ENCODE measurements at regions not wholly inside any gene's neighbourhood (a gene's known extent, or its start where the extent isn't known, plus 50 kb on each side); places are given as distances from the start of the nearest gene placed in this dataset.
"Not testable (repeated sequence)": the region's sequence is repeated elsewhere in the genome, so short reads cannot be mapped to it uniquely, and the experiment has no call there.

DNA sequence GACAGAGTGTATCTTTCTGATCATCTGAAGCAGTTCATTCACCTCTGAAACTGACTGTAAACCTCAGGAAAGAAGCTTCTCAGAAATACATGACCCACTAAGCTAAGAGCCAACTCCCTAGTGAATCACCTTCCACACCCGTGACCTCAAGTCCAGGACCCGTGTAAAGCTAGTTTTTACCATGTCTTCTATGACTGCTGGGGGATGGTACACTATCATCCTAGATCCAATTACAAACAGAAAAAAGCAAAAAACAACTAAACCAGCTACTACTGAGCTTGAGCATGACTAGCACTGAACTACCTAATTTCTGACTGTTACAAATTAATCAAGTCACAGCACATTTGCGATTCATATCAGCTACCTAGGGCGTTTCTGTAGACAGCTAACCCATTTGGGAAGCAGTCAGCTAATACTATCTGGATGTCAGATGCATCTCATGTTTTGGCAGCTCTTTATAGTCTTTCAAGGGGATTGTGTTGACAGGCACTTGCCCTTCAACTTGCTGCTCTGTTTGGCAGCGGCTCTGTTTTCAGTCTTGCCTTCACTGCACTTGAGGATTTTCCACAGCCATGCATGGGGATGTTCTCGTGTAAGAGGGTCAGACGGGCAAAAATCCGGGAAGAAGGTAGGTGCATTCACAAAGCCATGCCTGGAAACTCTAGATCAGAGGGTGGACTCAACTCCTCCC is 350.3 kb downstream of the ANAPC1 start:
- not testable (repeated sequence) for H3K9me3 ChIP-seq; H3K4me1 ChIP-seq (ENCODE audit: control insufficient read depth in 1 of 2, insufficient read depth in 1 of 2, low read depth in 1 of 2, low read length in 1 of 2); H3K4me3 ChIP-seq (ENCODE audit: low read depth in 1 of 2, low read length in 1 of 2); H3K36me3 ChIP-seq; H3K27me3 ChIP-seq; H3K27ac ChIP-seq

DNA sequence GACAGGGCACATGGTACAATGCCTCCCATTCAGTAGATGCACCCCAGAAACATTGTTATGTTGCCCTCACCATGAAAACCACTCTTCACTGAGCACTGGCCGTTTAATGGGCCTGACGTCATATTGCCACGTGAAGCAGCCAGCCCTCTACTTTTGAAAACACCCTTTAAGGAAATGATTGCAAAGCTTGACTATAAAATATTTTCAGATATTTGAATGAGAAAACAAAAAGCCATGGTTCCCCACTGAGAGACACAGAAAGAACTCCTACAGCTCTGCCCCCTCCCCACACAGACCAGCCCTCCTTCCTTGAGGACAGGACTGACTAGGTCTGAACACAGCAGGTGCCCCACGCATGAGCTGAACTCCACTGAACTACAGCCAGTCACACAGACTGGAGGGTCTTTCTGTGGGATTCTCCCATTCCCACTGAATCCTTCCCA is 349.1 kb downstream of the ANAPC1 start:
- Histone ChIP-seq H3K27ac (no peak overlapping the region), H3K27me3 (no peaks in the 10 kb centered on the region), H3K36me3 (no peaks in the 10 kb centered on the region), H3K4me3 (ENCODE audit: low read depth in 1 of 2, low read length in 1 of 2) (no peak overlapping the region), H3K4me1 (ENCODE audit: control insufficient read depth in 1 of 2, insufficient read depth in 1 of 2, low read depth in 1 of 2, low read length in 1 of 2) (no peaks in the 10 kb centered on the region), H3K9me3 (no peaks in the 10 kb centered on the region)
- TF ChIP-seq, protein P1, sequence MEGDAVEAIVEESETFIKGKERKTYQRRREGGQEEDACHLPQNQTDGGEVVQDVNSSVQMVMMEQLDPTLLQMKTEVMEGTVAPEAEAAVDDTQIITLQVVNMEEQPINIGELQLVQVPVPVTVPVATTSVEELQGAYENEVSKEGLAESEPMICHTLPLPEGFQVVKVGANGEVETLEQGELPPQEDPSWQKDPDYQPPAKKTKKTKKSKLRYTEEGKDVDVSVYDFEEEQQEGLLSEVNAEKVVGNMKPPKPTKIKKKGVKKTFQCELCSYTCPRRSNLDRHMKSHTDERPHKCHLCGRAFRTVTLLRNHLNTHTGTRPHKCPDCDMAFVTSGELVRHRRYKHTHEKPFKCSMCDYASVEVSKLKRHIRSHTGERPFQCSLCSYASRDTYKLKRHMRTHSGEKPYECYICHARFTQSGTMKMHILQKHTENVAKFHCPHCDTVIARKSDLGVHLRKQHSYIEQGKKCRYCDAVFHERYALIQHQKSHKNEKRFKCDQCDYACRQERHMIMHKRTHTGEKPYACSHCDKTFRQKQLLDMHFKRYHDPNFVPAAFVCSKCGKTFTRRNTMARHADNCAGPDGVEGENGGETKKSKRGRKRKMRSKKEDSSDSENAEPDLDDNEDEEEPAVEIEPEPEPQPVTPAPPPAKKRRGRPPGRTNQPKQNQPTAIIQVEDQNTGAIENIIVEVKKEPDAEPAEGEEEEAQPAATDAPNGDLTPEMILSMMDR (IDR thresholded peaks at IDR 0.05): no peak

DNA sequence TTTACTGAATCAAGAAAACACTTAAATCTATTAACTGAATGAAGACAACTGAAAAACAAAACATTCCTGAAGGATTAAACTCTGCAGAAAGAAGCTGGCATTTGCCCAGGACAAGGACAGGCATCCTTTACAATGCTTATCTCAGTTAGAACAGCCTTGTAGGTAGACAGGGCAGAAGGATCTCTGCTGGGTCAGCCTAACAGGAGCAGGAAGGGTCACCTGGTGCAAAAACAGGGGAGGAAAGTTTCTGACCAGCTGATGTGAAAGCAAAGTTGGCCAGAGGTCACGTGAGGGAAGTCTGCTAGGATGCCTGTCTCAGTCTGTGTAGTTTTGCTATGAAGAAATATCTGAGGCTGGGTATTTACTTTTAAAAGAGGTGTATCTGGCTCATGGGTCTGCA is 348.6 kb downstream of the ANAPC1 start:
- no peak overlapping the region for H3K27ac ChIP-seq

DNA sequence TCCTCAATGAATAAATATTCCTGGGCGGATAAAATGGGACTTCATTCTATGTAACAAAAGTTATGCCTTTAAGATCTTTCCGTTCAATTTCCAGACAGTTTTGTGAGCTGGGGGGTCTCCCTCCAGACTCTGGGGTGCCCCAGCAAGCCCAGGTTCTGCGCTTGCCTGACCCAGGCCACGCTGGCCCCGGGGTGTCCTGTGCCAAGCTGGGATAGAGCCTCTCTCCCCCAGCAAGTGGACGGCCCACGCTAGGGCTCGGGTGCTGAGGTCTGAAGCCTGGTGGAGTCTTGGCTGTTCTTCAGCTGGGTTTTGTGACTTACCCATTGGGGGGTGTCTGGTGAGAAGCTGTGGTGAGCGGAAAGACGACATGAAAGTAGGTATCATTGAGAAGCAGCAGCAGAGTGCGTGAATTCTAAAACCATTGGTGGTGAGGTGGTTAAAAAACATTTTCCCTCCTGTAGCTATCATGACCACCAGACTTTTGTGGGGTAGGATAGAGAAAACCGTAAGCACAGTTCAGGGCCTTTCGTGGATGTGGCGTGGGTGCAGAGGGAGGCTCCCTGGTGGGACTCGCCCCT is 346.8 kb downstream of the ANAPC1 start:
- Histone ChIP-seq H3K27me3 (no peaks in the 10 kb centered on the region), H3K9me3 (no peaks in the 10 kb centered on the region), H3K36me3 (no peaks in the 10 kb centered on the region), H3K4me1 (ENCODE audit: control insufficient read depth in 1 of 2, insufficient read depth in 1 of 2, low read depth in 1 of 2, low read length in 1 of 2) (no peaks in the 10 kb centered on the region), H3K4me3 (ENCODE audit: low read depth in 1 of 2, low read length in 1 of 2) (no peak overlapping the region), H3K27ac (no peak overlapping the region)
- TF ChIP-seq, protein P1 (IDR thresholded peaks at IDR 0.05): no peak

More for the DNA sequence above, 348.6 kb downstream of the ANAPC1 start:
- Histone ChIP-seq H3K4me1 (ENCODE audit: control insufficient read depth in 1 of 2, insufficient read depth in 1 of 2, low read depth in 1 of 2, low read length in 1 of 2) (no peaks in the 10 kb centered on the region), H3K9me3 (no peaks in the 10 kb centered on the region), H3K27me3 (no peaks in the 10 kb centered on the region), H3K36me3 (no peaks in the 10 kb centered on the region), H3K4me3 (ENCODE audit: low read depth in 1 of 2, low read length in 1 of 2) (no peak overlapping the region)
- TF ChIP-seq, protein P1 (IDR thresholded peaks at IDR 0.05): no peak

DNA sequence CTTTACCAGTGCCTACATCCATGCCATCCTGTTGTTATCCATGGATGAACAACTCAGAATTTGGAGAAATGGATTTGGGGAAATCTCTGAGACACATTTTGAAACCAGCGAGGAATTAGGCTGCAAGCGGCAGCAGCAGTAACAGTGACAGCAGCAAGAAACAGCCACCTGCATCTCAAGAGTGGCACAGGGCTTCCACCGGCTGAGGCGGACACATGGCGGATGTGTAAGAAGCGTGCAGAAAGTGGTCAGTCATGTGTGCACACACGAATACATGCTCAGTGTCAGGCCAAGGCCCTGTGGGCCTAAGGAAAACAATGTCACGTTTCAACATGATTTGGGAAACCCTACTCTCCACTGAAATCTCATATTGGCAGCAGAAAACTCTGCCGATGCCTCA is 344.0 kb downstream of the ANAPC1 start:
- not testable (repeated sequence) for H3K4me3 ChIP-seq (ENCODE audit: low read depth in 1 of 2, low read length in 1 of 2); H3K9me3 ChIP-seq; H3K36me3 ChIP-seq; H3K27ac ChIP-seq; H3K27me3 ChIP-seq; H3K4me1 ChIP-seq (ENCODE audit: control insufficient read depth in 1 of 2, insufficient read depth in 1 of 2, low read depth in 1 of 2, low read length in 1 of 2)

DNA sequence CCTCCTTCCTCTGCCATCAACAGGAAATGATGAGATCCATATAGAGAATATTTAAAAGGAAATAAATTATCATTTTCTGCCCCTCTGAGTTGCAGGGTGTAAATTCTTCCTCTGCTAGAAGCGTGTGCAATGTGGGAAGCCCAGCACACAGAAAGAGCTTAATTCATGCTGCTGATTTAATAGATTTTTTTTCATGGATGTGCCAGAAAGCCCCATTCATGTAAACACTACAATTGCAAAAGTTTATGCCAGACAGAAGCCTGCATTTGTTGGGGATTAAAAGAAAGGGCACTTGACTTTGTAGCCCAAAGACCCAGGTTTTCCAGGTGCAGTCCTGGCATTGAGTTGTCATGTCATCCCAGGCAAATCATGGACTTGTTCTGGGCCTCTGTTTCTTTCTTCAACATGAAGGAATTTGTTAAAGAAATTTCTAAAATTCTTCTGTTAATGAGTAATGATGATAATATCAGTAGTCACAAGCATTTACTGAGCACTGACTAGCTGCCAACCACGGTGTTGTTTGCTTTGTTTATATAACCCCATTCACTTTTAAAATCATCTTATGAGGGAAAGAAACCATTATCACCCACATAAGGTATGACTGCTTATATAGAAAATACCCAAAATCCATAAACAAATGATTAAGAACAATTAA is 341.7 kb downstream of the ANAPC1 start:
- not testable (repeated sequence) for H3K27ac ChIP-seq; H3K4me3 ChIP-seq (ENCODE audit: low read depth in 1 of 2, low read length in 1 of 2); H3K9me3 ChIP-seq; H3K36me3 ChIP-seq; H3K4me1 ChIP-seq (ENCODE audit: control insufficient read depth in 1 of 2, insufficient read depth in 1 of 2, low read depth in 1 of 2, low read length in 1 of 2); H3K27me3 ChIP-seq

DNA sequence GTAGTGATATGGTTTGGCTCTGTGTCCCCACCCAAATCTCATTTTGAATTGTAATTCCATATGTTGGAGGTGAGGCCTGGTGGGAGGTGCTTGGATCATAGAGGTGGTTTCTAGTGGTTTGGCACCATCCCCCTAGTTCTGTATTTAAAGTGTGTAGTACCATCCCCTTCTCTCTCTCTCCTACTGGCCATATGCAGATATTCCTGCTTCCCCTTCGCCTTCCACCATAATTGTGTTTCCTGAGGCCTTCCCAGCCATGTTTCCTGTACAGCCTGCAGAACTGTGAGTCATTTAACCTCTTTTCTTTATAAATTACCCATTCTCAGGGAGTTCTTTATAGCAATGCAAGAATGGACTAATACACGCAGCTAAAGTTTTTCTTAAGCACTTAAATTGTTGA is 340.0 kb downstream of the ANAPC1 start:
- H3K4me1 ChIP-seq (ENCODE audit: control insufficient read depth in 1 of 2, insufficient read depth in 1 of 2, low read depth in 1 of 2, low read length in 1 of 2); H3K36me3 ChIP-seq; H3K9me3 ChIP-seq; H3K27me3 ChIP-seq; H3K4me3 ChIP-seq (ENCODE audit: low read depth in 1 of 2, low read length in 1 of 2); H3K27ac ChIP-seq: not testable (repeated sequence)

DNA sequence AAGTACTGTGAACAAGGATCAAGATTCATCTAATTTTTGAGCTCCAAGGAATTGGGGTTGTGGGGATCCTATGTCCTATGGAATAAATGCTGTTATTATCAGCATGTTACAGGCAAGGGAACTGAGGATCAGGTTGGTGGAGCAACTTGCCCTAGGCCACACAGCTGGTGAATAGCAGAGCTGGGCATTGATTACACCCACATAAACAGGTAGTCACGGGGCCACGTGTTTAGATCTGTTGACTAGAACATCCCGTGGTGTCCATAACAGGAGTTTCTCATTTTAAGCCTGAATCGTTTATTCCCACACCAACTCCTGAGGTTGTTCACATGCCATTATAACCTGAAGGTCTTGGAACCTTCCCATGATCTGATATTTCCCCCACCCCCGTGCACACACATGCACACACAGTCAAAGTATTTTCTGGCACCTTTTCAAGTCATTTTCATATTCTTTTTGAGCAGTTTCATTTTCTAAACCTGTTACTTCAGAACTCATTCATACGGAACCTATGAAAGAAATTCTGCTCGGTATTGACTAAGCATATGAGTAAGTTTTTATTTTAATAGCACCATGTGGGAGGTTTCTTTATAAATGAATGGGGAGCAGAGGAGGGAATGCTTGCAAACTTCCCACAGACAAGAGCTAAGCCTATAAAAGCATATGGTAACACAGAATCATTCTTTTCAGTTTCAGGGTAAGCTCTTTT is 338.1 kb downstream of the ANAPC1 start:
- H3K27ac ChIP-seq; H3K9me3 ChIP-seq; H3K4me1 ChIP-seq (ENCODE audit: control insufficient read depth in 1 of 2, insufficient read depth in 1 of 2, low read depth in 1 of 2, low read length in 1 of 2); H3K27me3 ChIP-seq; H3K4me3 ChIP-seq (ENCODE audit: low read depth in 1 of 2, low read length in 1 of 2); H3K36me3 ChIP-seq: not testable (repeated sequence)

DNA sequence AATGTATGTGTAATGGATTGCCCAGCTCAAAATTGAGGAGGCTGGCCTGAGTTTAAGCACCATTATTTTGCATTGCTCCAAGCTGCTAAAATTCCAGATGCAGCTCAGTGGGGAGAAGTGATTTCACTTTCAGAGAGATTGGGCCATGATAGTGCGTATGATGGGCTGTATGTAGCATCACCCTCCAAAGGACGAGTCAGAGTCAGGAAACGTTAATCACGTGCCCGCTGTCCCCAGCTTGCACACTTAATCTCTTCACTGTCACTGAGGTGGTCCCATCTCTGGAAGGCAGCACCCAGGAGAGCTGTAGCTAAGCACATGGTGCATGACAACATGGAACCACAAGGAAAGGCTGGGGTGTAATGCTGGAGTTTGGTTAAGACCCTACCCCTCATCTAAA is 337.4 kb downstream of the ANAPC1 start:
- H3K27me3 ChIP-seq; H3K4me1 ChIP-seq (ENCODE audit: control insufficient read depth in 1 of 2, insufficient read depth in 1 of 2, low read depth in 1 of 2, low read length in 1 of 2); H3K4me3 ChIP-seq (ENCODE audit: low read depth in 1 of 2, low read length in 1 of 2); H3K36me3 ChIP-seq; H3K9me3 ChIP-seq; H3K27ac ChIP-seq: not testable (repeated sequence)

DNA sequence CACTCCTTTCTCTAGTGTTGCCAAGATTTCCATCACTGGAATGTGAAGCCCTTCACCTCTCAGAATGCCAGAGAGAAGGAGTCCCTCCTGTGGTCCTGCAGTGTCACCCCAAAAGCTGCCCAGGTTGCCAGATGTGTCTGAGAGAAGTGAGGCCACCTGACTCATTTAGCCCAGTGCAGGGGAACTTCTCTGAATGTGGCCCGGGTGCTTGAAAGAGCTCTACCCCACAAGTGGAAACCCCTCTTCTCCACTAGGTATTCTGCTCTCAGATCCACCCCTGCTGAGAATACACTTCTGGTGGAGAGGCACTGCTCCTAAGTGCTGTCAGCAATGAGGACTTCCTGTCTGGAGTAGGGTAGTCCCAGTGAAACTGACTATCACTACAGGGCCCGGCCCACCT is 334.8 kb downstream of the ANAPC1 start:
- not testable (repeated sequence) for H3K27me3 ChIP-seq; H3K9me3 ChIP-seq; H3K4me1 ChIP-seq (ENCODE audit: control insufficient read depth in 1 of 2, insufficient read depth in 1 of 2, low read depth in 1 of 2, low read length in 1 of 2)

More for the DNA sequence above, 334.8 kb downstream of the ANAPC1 start:
- H3K4me3 ChIP-seq (ENCODE audit: low read depth in 1 of 2, low read length in 1 of 2); H3K36me3 ChIP-seq; H3K27ac ChIP-seq: not testable (repeated sequence)

All from neutrophil (primary cell).